ENCODE measurements at regions not wholly inside any gene's neighbourhood (a gene's known extent, or its start where the extent isn't known, plus 50 kb on each side); places are given as distances from the start of the nearest gene placed in this dataset.

DNA sequence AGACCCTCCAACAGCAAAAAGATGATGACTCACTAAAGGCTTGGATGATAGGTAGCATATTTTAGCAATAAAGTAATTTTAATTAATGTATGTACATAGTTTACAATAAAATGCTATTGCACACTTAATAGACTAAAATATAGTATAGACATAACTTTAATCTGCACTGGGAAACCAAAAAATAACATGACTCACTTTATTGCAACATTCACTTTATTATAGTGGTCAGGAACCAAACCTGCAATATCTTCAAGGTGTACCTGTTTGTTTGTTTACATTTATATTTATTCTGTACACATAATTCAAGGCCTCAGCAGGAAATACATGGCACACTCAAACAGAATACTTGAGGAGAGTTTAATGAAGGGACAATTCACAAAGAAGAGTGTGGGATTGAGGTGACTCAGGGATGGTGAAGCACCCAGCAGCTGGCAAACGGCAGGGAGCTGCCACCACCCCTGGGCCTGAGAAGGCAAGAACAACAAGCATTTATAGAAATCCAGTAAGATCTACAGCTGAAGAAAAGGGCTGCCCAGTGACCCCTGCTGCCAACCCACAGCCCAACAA is 51.5 kb upstream of the POU2AF2 start (continued):
- no peak for TF ChIP-seq IRF3 (IDR thresholded peaks at IDR 0.05)
- TF ChIP-seq RFX5 (IDR thresholded peaks at IDR 0.05; ENCODE audit: low read depth, low read length), result no peak
- no peak for TF ChIP-seq DPF2 (IDR thresholded peaks at IDR 0.05)

- no TSS peak for BruUV-seq (replicated peaks)
- Histone ChIP-seq H3K9me3 (replicated peaks; ENCODE audit: control insufficient read depth, insufficient read depth, low read length) (no peaks in the 10 kb centered on the region; the same call in 2 of the 3 replicates), H4K20me1 (ENCODE audit: control insufficient read depth, insufficient read depth) (no peaks in the 10 kb centered on the region), H3K36me3 (ENCODE audit: control insufficient read depth in 2 of 2, insufficient read depth in 2 of 2, low read length in 1 of 2) (no peaks in the 10 kb centered on the region), H3K27me3 (replicated peaks in 1 of 2; ENCODE audit: control insufficient read depth in 2 of 2, insufficient read depth in 2 of 2, low read length in 1 of 2) (no peaks in the 10 kb centered on the region), H3K4me3 (no peak overlapping the region), H2AFZ (ENCODE audit: control insufficient read depth, low read depth, low read length) (no peak overlapping the region), H3K27ac (ENCODE audit: control insufficient read depth, insufficient read depth) (no peak overlapping the region), H3K4me1 (ENCODE audit: control insufficient read depth, insufficient read depth, low read length) (no peaks in the 10 kb centered on the region), H3K79me2 (ENCODE audit: control insufficient read depth, insufficient read depth, low read length) (no peaks in the 10 kb centered on the region), H3K9ac (ENCODE audit: control insufficient read depth, insufficient read depth, low read length) (no peak overlapping the region), H3K4me2 (ENCODE audit: control insufficient read depth, insufficient read depth) (no peak overlapping the region)
- in situ Hi-C loops (cut with MboI), result no loop called here
- DNase-seq (ENCODE audit: low read depth, low spot score), result no peak
- TF ChIP-seq RFX5 (IDR thresholded peaks at IDR 0.05; ENCODE audit: low read depth, low read length) (no peak), BACH1 (IDR thresholded peaks at IDR 0.05; ENCODE audit: borderline replicate concordance) (no peak), ZNF622 (IDR thresholded peaks at IDR 0.05) (no peak), E4F1 (IDR thresholded peaks at IDR 0.05; ENCODE audit: borderline replicate concordance, partially characterized antibody) (no peak)
- ChIA-PET SMC1A (ENCODE audit: uncharacterized antibody, unreplicated experiment) (no interaction called here), POLR2A (no interaction called here), CTCF (no interaction called here), RAD21 (ENCODE audit: unreplicated experiment) (no interaction called here)
- no peak for ATAC-seq
- WGBS (ENCODE audit: insufficient coverage, insufficient replicate concordance, low lambda C conversion rate, missing lambda C conversion rate), result 0% methylated on average over 2 of the region's 2 CpGs
- intact Hi-C loops (cut with micrococcal nuclease; ENCODE audit: unreplicated experiment), result no loop called here
- FAIRE-seq, result no peak
These were observed 56.1 kb upstream of the POU2AF2 start for GRCh38 chr11:111189466-111189865.

Data from GM12878 (cell line).